Stimulated activated CD8-positive, alpha-beta memory T cell treated with anti-CD3 and anti-CD28 coated beads, Interleukin-4, amount 100 ng/mL, for 48 hours (primary cell): ENCODE measurements at regions not wholly inside any gene's neighbourhood (a gene's known extent, or its start where the extent isn't known, plus 50 kb on each side); places are given as distances from the start of the nearest gene placed in this dataset.

Experiments used
- DNase-seq: peaks from one replicate; pipeline ENCODE4 v3.0.0-alpha.2; 2020

GRCh38 chr6:15715851-15716250 lies 53.0 kb upstream of the DTNBP1 start:
- no peak for DNase-seq

- DNase-seq = peak; percentile 42
Measured at GRCh38 chr6:15715060-15715459, 52.2 kb upstream of the DTNBP1 start.

- no peak for DNase-seq
Measured at GRCh38 chr6:15714658-15715057, 51.8 kb upstream of the DTNBP1 start.

- DNase-seq = no peak
Measured at GRCh38 chr6:15713325-15713724, 50.5 kb upstream of the DTNBP1 start.

GRCh38 chr6:15712797-15713196 lies 50.0 kb upstream of the DTNBP1 start:
- DNase-seq = no peak
